HepG2 (cell line): ENCODE measurements at regions not wholly inside any gene's neighbourhood (a gene's known extent, or its start where the extent isn't known, plus 50 kb on each side); places are given as distances from the start of the nearest gene placed in this dataset.

Experiments used
- ATAC-seq: fragments of 200-7000 bp; cut with Tn5 transposase; 3 replicates; pipeline ENCODE4 v1.9.1; 2020; ENCODE audit warnings: mild to moderate bottlenecking, moderate library complexity
- BruUV-seq: library from RNA; stranded (reverse); fragments of 400-500 nt; replicated peaks from 2 replicates; lab custom pipeline; 2021; lab: Mats Ljungman, UMichigan
- CTCF ChIA-PET: fragments of 300-600 bp; formaldehyde crosslinking; extraction: SDS; loops from one replicate; lab custom pipeline; 2021; ENCODE audit warnings: low total read pairs, inconsistent platforms, low intra/inter-chr PET ratio; lab: Yijun Ruan, JAX
- POLR2A ChIA-PET: fragments of 350-600 bp; sonication (Branson Sonifier 250); formaldehyde crosslinking; loops from one replicate; lab custom pipeline; 2020; ENCODE audit warnings: antibody characterized with exemption, inconsistent platforms; lab: Yijun Ruan, JAX
- DNase-seq: peaks from one replicate; pipeline ENCODE4 v3.0.0-alpha.2; 2015; ENCODE audit warnings: low spot score
- FAIRE-seq: peaks from 3 replicates; lab custom pipeline; 2011; peaks lifted over from hg19 to GRCh38; lab: Jason Lieb, UNC
- H2AFZ ChIP-seq: one replicate; pipeline ENCODE4 v1.6.1; 2011; ENCODE audit warnings: low read length, inconsistent platforms
- H3K27ac ChIP-seq: fragments of 300-600 bp; 3 replicates; pipeline ENCODE4 v1.8.0; 2011; ENCODE audit warnings: mixed run types, mild to moderate bottlenecking, mixed read lengths, low read length, inconsistent platforms; ENCODE audit not compliant: insufficient read depth; ENCODE audit errors: extremely low read length
- H3K27me3 ChIP-seq, 2 experiments: fragments of 200-600 bp in 1 of 2; 2 replicates in 1 of 2; 3 replicates in 1 of 2; pipeline versions ENCODE4 v1.6.0 to v1.8.0; 2011; ENCODE audit warnings: low read length in 2 of 2, mild to moderate bottlenecking in 2 of 2, moderate library complexity in 2 of 2, inconsistent platforms in 1 of 2; ENCODE audit not compliant: insufficient read depth in 2 of 2, control insufficient read depth in 1 of 2
- H3K36me3 ChIP-seq, 2 experiments: fragments of 200-600 bp in 1 of 2; replicated peaks in 1 of 2; 2 replicates in 1 of 2; 3 replicates in 1 of 2; pipeline versions ENCODE4 v1.5.1 to v1.8.0; 2011; ENCODE audit warnings: low read length in 2 of 2, inconsistent platforms in 1 of 2; ENCODE audit not compliant: insufficient read depth in 2 of 2, control insufficient read depth in 1 of 2
- H3K4me1 ChIP-seq: 2 replicates; pipeline ENCODE4 v1.5.1; 2012; ENCODE audit warnings: low read length, inconsistent platforms; ENCODE audit not compliant: insufficient read depth
- H3K4me2 ChIP-seq: 2 replicates; pipeline ENCODE4 v1.6.0; 2011; ENCODE audit warnings: low read depth, low read length, inconsistent platforms
- H3K4me3 ChIP-seq, 3 experiments: fragments of 200-600 bp in 1 of 3; sonication (generic), shearing (Covaris generic) in 1 of 3; replicated peaks in 1 of 3; 2 replicates each; pipeline ENCODE4 v1.5.1; 2011 to 2016; ENCODE audit warnings: low read length in 3 of 3, inconsistent platforms in 2 of 3, low read depth in 2 of 3, mild to moderate bottlenecking in 2 of 3, control low read depth in 1 of 3, mixed read lengths in 1 of 3; ENCODE audit not compliant: insufficient read depth in 1 of 3
- H3K79me2 ChIP-seq: one replicate; pipeline ENCODE4 v1.6.1; 2011; ENCODE audit warnings: low read length, inconsistent platforms; ENCODE audit not compliant: insufficient read depth
- H3K9ac ChIP-seq: 2 replicates; pipeline ENCODE4 v1.6.0; 2011; ENCODE audit warnings: mild to moderate bottlenecking, low read depth, low read length, inconsistent platforms; ENCODE audit not compliant: insufficient read depth
- H3K9me3 ChIP-seq: 2 replicates; pipeline ENCODE4 v1.5.1; 2012; ENCODE audit warnings: mild to moderate bottlenecking, low read length
- H4K20me1 ChIP-seq: 2 replicates; pipeline ENCODE4 v1.6.0; 2011; ENCODE audit warnings: inconsistent platforms, mild to moderate bottlenecking, low read length, moderate library complexity; ENCODE audit not compliant: insufficient read depth
- HNRNPK ChIP-seq: fragments of 200-400 bp; formaldehyde crosslinking; IDR thresholded peaks from 2 replicates; pipeline ENCODE4 v1.6.1; 2018; ENCODE audit warnings: low read length, low read depth, moderate library complexity, mild to moderate bottlenecking; ENCODE audit not compliant: poor library complexity, severe bottlenecking
- MAFF ChIP-seq: IDR thresholded peaks from 2 replicates; pipeline ENCODE4 v1.6.1; 2011; ENCODE audit warnings: low read depth, low read length, improper control_type of control experiment
- MAFK ChIP-seq, 2 experiments: IDR thresholded peaks in 1 of 2; conservative IDR thresholded peaks in 1 of 2; 2 replicates each; pipeline ENCODE4 v1.6.1; 2011; ENCODE audit warnings: improper control_type of control experiment in 2 of 2, low read length in 2 of 2
- MTA1 ChIP-seq: sonication (generic); formaldehyde crosslinking; IDR thresholded peaks from 2 replicates; pipeline ENCODE4 v1.4.0; 2020; ENCODE audit warnings: missing genetic modification reagents, mild to moderate bottlenecking, borderline replicate concordance
- SMARCC2 ChIP-seq: fragments of 450-650 bp; IDR thresholded peaks from 2 replicates; pipeline ENCODE4 v1.6.1; 2017; ENCODE audit warnings: antibody characterized with exemption, mild to moderate bottlenecking
- ZNF101 ChIP-seq: sonication (generic); formaldehyde crosslinking; IDR thresholded peaks from 2 replicates; pipeline ENCODE4 v1.4.0; 2020; ENCODE audit warnings: mild to moderate bottlenecking, low read depth, missing genetic modification reagents, borderline replicate concordance
- ZNF660 ChIP-seq: sonication (generic); formaldehyde crosslinking; IDR thresholded peaks from 2 replicates; pipeline ENCODE4 v1.5.1; 2020; ENCODE audit warnings: mild to moderate bottlenecking, low read depth, missing genetic modification reagents, borderline replicate concordance
- ZNF710 ChIP-seq: sonication (generic); formaldehyde crosslinking; IDR thresholded peaks from 2 replicates; pipeline ENCODE4 v1.5.0; 2020; ENCODE audit warnings: mild to moderate bottlenecking, missing genetic modification reagents, borderline replicate concordance
- ZNF784 ChIP-seq: sonication (generic); formaldehyde crosslinking; IDR thresholded peaks from 2 replicates; pipeline ENCODE4 v1.5.1; 2020; ENCODE audit warnings: missing genetic modification reagents, mild to moderate bottlenecking, borderline replicate concordance
- WGBS: methylation state at CpG from one replicate; pipeline ENCODE4 v1.1.6; 2017; ENCODE audit warnings: low lambda C conversion rate; 5-methylcytosine and 5-hydroxymethylcytosine counted together
- in situ Hi-C: cut with HindIII; loops from 2 replicates; pipeline ENCODE4 v1.10.0; 2017; ENCODE audit warnings: low pct_unique_long_range_greater_than_20kb; ENCODE audit not compliant: extremely low pct_ligation_motif_present
- intact Hi-C: fragments of 100-400 bp; cut with micrococcal nuclease; formaldehyde crosslinking; loops from one replicate; pipeline ENCODE4 v1.10.0; 2022; ENCODE audit not compliant: unreplicated experiment
- TF ChIP-seq, protein P1 (sequence below): sonication (generic); formaldehyde crosslinking; IDR thresholded peaks from 2 replicates; pipeline ENCODE4 v1.4.0; 2020; ENCODE audit warnings: mild to moderate bottlenecking, missing genetic modification reagents

DNA sequence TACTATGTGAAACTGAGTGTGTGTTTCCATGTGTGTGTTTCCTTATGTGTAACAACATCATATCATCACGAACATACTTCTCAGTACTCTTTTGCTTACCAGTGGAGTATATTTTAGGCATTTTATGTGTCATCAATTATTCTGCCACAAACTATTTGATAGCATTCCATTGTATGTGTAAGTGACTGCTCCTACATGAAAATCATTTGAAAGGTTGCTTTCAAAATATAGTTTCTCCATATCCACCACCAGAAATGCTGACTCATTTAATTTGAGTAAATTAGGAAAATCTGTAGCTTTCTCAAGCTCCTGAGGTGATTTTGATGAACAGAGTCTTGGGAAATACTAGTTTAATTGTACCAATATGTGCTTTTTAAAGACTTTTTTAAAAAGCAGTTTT lies 376.2 kb downstream of the PCDH18 start:
- FAIRE-seq: no peak
- no peak for ATAC-seq
- Histone ChIP-seq H3K4me2 (no peak overlapping the region), H4K20me1 (no peaks in the 10 kb centered on the region), H3K9me3 (no peaks in the 10 kb centered on the region), H2AFZ (no peak overlapping the region), H3K27ac (no peak overlapping the region), H3K27me3 (no peaks in the 10 kb centered on the region), H3K4me1 (no peaks in the 10 kb centered on the region), H3K9ac (no peak overlapping the region), H3K4me3 (no peak overlapping the region), H3K79me2 (no peaks in the 10 kb centered on the region), H3K36me3 (no peaks in the 10 kb centered on the region)
- whole genome bisulfite sequencing: 0% methylated on average over 1 of the region's 1 CpG
- in situ Hi-C loops: no loop called here
- no peak for DNase-seq
- intact Hi-C loops: no loop called here
- no peak for TF ChIP-seq ZNF784
- no peak for TF ChIP-seq HNRNPK
- no peak for TF ChIP-seq ZNF660
- no peak for TF ChIP-seq ZNF710 (CRISPR knock-in tag)
- TF ChIP-seq MAFK (conservative IDR thresholded peaks at IDR 0.05 in 1 of 2, IDR thresholded peaks at IDR 0.05 in 1 of 2; ENCODE audit: low read length in 2 of 2): peak; percentile 85 to 94
- TF ChIP-seq, protein P1, sequence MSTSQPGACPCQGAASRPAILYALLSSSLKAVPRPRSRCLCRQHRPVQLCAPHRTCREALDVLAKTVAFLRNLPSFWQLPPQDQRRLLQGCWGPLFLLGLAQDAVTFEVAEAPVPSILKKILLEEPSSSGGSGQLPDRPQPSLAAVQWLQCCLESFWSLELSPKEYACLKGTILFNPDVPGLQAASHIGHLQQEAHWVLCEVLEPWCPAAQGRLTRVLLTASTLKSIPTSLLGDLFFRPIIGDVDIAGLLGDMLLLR: no peak
- no peak for TF ChIP-seq MTA1 (CRISPR knock-in tag)
- TF ChIP-seq MAFF: peak; percentile 89
- TF ChIP-seq SMARCC2: no peak
- TF ChIP-seq ZNF101 (CRISPR knock-in tag): no peak
- POLR2A ChIA-PET: no interaction called here
- CTCF ChIA-PET: no interaction called here
- BruUV-seq: no TSS peak
